GM23248 (cell line): ENCODE measurements at regions not wholly inside any gene's neighbourhood (a gene's known extent, or its start where the extent isn't known, plus 50 kb on each side); places are given as distances from the start of the nearest gene placed in this dataset.

Experiments used
- EZH2 ChIP-seq: fragments of 200-600 bp; sonication (generic); IDR thresholded peaks from 2 replicates; pipeline ENCODE4 v1.6.1; 2018; ENCODE audit warnings: antibody characterized with exemption, mild to moderate bottlenecking; ENCODE audit not compliant: insufficient read depth, poor library complexity, severe bottlenecking
- EZH2phosphoT487 ChIP-seq: fragments of 200-600 bp; sonication (generic); IDR thresholded peaks from 2 replicates; pipeline ENCODE4 v1.6.1; 2018; ENCODE audit warnings: antibody characterized with exemption, moderate library complexity, mild to moderate bottlenecking, low read depth; ENCODE audit not compliant: insufficient read depth

DNA sequence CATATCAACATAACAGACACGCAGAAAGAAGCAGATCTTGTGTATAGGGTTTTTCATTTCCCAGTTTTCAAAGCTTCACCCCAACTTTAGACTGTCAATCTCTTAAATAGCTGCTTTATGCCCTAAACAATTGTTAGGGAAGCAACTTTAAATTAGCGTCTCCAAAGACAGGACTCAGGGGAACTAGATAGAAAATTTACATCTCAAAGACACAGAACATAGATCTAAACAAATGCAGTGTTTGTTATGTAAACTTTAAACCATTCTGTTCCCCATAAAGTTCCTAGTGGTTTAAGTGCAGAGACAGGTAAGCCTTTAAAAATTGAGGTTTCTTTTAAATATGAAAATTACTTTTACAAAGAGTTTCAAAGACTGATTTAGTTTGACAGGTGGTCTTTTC is 379.2 kb upstream of the GHITM start:
- TF ChIP-seq EZH2phosphoT487, result no peak
- TF ChIP-seq EZH2, result no peak
